Adrenal gland (tissue), 9 donors: ENCODE measurements at regions not wholly inside any gene's neighbourhood (a gene's known extent, or its start where the extent isn't known, plus 50 kb on each side); places are given as distances from the start of the nearest gene placed in this dataset.

Experiments
- DNase-seq, 7 donors: peaks; one replicate each; pipeline ENCODE4 v3.0.0-alpha.2; 2019 to 2020
- H3K27ac ChIP-seq, 5 donors: fragments of 200-600 bp; sonication (generic) in 4 of 5; 1 replicate in 3 of 5; 2 replicates in 2 of 5; pipeline versions ENCODE4 v1.5.1 to v1.8.0; 2016 to 2020; ENCODE audit warnings: mild to moderate bottlenecking in 1 of 5
- H3K27me3 ChIP-seq: fragments of 200-600 bp; 2 replicates; pipeline ENCODE4 v1.8.0; 2021
- H3K36me3 ChIP-seq, 2 donors: fragments of 200-600 bp; replicated peaks in 1 of 2; 1 replicate in 1 of 2; 2 replicates in 1 of 2; pipeline versions ENCODE4 v1.5.1 to v1.8.0; 2018 to 2022
- H3K4me1 ChIP-seq, 2 donors: fragments of 200-600 bp; replicated peaks in 1 of 2; 1 replicate in 1 of 2; 2 replicates in 1 of 2; pipeline versions ENCODE4 v1.5.1 to v1.8.0; 2018 to 2021
- H3K4me3 ChIP-seq, 4 donors: fragments of 200-600 bp; sonication (generic) in 3 of 4; one replicate each; pipeline ENCODE4 v1.5.1; 2016 to 2018
- H3K9me3 ChIP-seq, 3 donors: fragments of 200-600 bp; sonication (generic) in 1 of 3; replicated peaks in 1 of 3; 1 replicate in 2 of 3; 2 replicates in 1 of 3; pipeline versions ENCODE4 v1.5.1 to v1.8.0; 2016 to 2021
- CTCF ChIP-seq, 6 experiments: fragments of 450-650 bp in 4 of 6; fragments of 200-600 bp in 2 of 6; sonication (generic) in 1 of 6; IDR thresholded peaks; 1 replicate in 5 of 6; 2 replicates in 1 of 6; pipeline versions ENCODE4 v1.5.1 to v1.8.0; 2016 to 2021; ENCODE audit warnings: antibody characterized with exemption in 6 of 6, mild to moderate bottlenecking in 2 of 6, moderate library complexity in 1 of 6
- POLR2A ChIP-seq, 2 donors: fragments of 450-650 bp; IDR thresholded peaks; one replicate each; pipeline ENCODE4 v1.6.1; 2017; ENCODE audit warnings: antibody characterized with exemption in 2 of 2, mild to moderate bottlenecking in 2 of 2, moderate library complexity in 1 of 2
- WGBS, 4 donors: extraction: QIAGEN DNeasy Blood & Tissue Kit in 2 of 4; methylation state at CpG; one replicate each; pipeline versions ENCODE4 v1.1.5 to v1.1.7; 2013 to 2017; 5-methylcytosine and 5-hydroxymethylcytosine counted together
- intact Hi-C, 2 donors: fragments of 100-400 bp; cut with DNase I; formaldehyde crosslinking; loops; one replicate each; pipeline versions ENCODE4 v1.14.1 to v1.15.0; 2022 to 2023
- donor health status: healthy with polysubstance abuse.
- donor health status: Bipolar disorder and iron deficiency.
- donor health status: DM: yes; HTN: yes; CAD: no.
- donor health status: DM: no; HTN: no; CAD: no.
- donor health status: DM: no; HTN: no; CAD: no.

- no peak for DNase-seq
- no peaks in the 10 kb centered on the region for H3K27me3 ChIP-seq
- WGBS, 4 donors: 61 to 75% (median 63%) methylated on average over 2 of the region's 2 CpGs
- no peak for TF ChIP-seq CTCF (IDR thresholded peaks at IDR 0.05)
- TF ChIP-seq POLR2A (IDR thresholded peaks at IDR 0.05): no peak
- no peaks in the 10 kb centered on the region for H3K4me1 ChIP-seq
- no peak overlapping the region for H3K27ac ChIP-seq
- intact Hi-C loops: no loop called here
- no peaks in the 10 kb centered on the region for H3K9me3 ChIP-seq
- no peaks in the 10 kb centered on the region for H3K36me3 ChIP-seq
- no peak overlapping the region for H3K4me3 ChIP-seq
Observed at GRCh38 chr16:59328961-59329360, 594.8 kb upstream of the GOT2 start.

- Histone ChIP-seq H3K36me3 (no peaks in the 10 kb centered on the region), H3K27me3 (no peaks in the 10 kb centered on the region), H3K27ac (no peak overlapping the region), H3K4me3 (no peak overlapping the region), H3K4me1 (no peaks in the 10 kb centered on the region), H3K9me3 (no peaks in the 10 kb centered on the region)
- WGBS, 4 donors: 80 to 88% (median 82%) methylated on average over 3 of the region's 3 CpGs
- DNase-seq: no peak
- intact Hi-C loops: no loop called here
- TF ChIP-seq CTCF (IDR thresholded peaks at IDR 0.05) (no peak), POLR2A (IDR thresholded peaks at IDR 0.05) (no peak)
Observed at GRCh38 chr16:59327894-59328293, 593.8 kb upstream of the GOT2 start.

- H3K4me3 ChIP-seq: no peak overlapping the region
- no peak for DNase-seq
- WGBS, 4 donors: 42 to 84% (median 69%) methylated on average over 2 of the region's 2 CpGs
- no peaks in the 10 kb centered on the region for H3K27me3 ChIP-seq
- H3K36me3 ChIP-seq: no peaks in the 10 kb centered on the region
- H3K9me3 ChIP-seq: no peaks in the 10 kb centered on the region
- no peaks in the 10 kb centered on the region for H3K4me1 ChIP-seq
- intact Hi-C loops: no loop called here
- H3K27ac ChIP-seq: no peak overlapping the region
- TF ChIP-seq CTCF (IDR thresholded peaks at IDR 0.05) (no peak), POLR2A (IDR thresholded peaks at IDR 0.05) (no peak)
Observed at GRCh38 chr16:59326955-59327354, 592.8 kb upstream of the GOT2 start.

GRCh38 chr16:59324462-59324861 is 590.3 kb upstream of the GOT2 start:
- Histone ChIP-seq H3K27me3 (no peaks in the 10 kb centered on the region), H3K27ac (no peak overlapping the region), H3K4me3 (no peak overlapping the region), H3K9me3 (no peaks in the 10 kb centered on the region), H3K4me1 (no peaks in the 10 kb centered on the region), H3K36me3 (no peaks in the 10 kb centered on the region)
- DNase-seq: no peak
- TF ChIP-seq POLR2A (IDR thresholded peaks at IDR 0.05): no peak
- no peak for TF ChIP-seq CTCF (IDR thresholded peaks at IDR 0.05)
- intact Hi-C loops: no loop called here
- 62 to 73% (median 69%) methylated on average over 5 of the region's 5 CpGs for WGBS, 4 donors
